NCI-H1105 treated with DMSO at 0.1 percent for 48 hours (cell line): ENCODE measurements at regions not wholly inside any gene's neighbourhood (a gene's known extent, or its start where the extent isn't known, plus 50 kb on each side); places are given as distances from the start of the nearest gene placed in this dataset.
A peak's percentile ranks its signal among the peaks of the same experiment; 100 is the strongest.

ENCODE experiments used
- DNase-seq: peaks from one replicate; lab custom pipeline; 2025; lab: John Stamatoyannopoulos, UW

- DNase-seq, result no peak
These were observed 411.9 kb upstream of the TNP1 start for GRCh38 chr2:217271813-217272212.

GRCh38 chr2:217270485-217271121 is 410.7 kb upstream of the TNP1 start:
- DNase-seq, result no peak

- no peak for DNase-seq
These were observed 410.0 kb upstream of the TNP1 start for GRCh38 chr2:217269701-217270484.

GRCh38 chr2:217268978-217269377 is 409.1 kb upstream of the TNP1 start:
- no peak for DNase-seq

GRCh38 chr2:217267758-217268157 is 407.9 kb upstream of the TNP1 start:
- DNase-seq, result no peak

GRCh38 chr2:217263756-217264155 is 403.9 kb upstream of the TNP1 start:
- no peak for DNase-seq

GRCh38 chr2:217262911-217263310 is 403.0 kb upstream of the TNP1 start:
- DNase-seq, result no peak

GRCh38 chr2:217261452-217261851 is 401.6 kb upstream of the TNP1 start:
- DNase-seq, result no peak

- DNase-seq, result no peak
These were observed 400.7 kb upstream of the TNP1 start for GRCh38 chr2:217260441-217261115.

- no peak for DNase-seq
These were observed 398.3 kb upstream of the TNP1 start for GRCh38 chr2:217258170-217258569.

- no peak for DNase-seq
These were observed 396.4 kb upstream of the TNP1 start for GRCh38 chr2:217256251-217256650.

- no peak for DNase-seq
These were observed 394.2 kb upstream of the TNP1 start for GRCh38 chr2:217254111-217254510.

- no peak for DNase-seq
These were observed 392.3 kb upstream of the TNP1 start for GRCh38 chr2:217252181-217252580.

- DNase-seq, result no peak
These were observed 390.2 kb upstream of the TNP1 start for GRCh38 chr2:217250013-217250524.

GRCh38 chr2:217249121-217250012 is 389.5 kb upstream of the TNP1 start:
- DNase-seq, result no peak

- peak; percentile 69 for DNase-seq
These were observed 388.6 kb upstream of the TNP1 start for GRCh38 chr2:217248312-217248935.

- DNase-seq, result no peak
These were observed 387.6 kb upstream of the TNP1 start for GRCh38 chr2:217247476-217247875.

- no peak for DNase-seq
These were observed 386.2 kb upstream of the TNP1 start for GRCh38 chr2:217246108-217246507.

- DNase-seq, result no peak
These were observed 385.0 kb upstream of the TNP1 start for GRCh38 chr2:217244815-217245214.

- no peak for DNase-seq
These were observed 383.1 kb upstream of the TNP1 start for GRCh38 chr2:217242947-217243346.

- no peak for DNase-seq
These were observed 371.9 kb upstream of the TNP1 start for GRCh38 chr2:217231724-217232123.
